22Rv1 (cell line): ENCODE measurements at regions not wholly inside any gene's neighbourhood (a gene's known extent, or its start where the extent isn't known, plus 50 kb on each side); places are given as distances from the start of the nearest gene placed in this dataset.

Source experiments
- H3K27ac ChIP-seq: fragments of 450-650 bp; 2 replicates; pipeline ENCODE4 v1.5.1; 2017
- ZFX ChIP-seq: fragments of 450-650 bp; IDR thresholded peaks from 2 replicates; pipeline ENCODE4 v1.6.1; 2017; ENCODE audit warnings: antibody characterized with exemption, borderline replicate concordance
- TF ChIP-seq, protein P1 (sequence below): fragments of 450-650 bp; IDR thresholded peaks from 2 replicates; pipeline ENCODE4 v1.5.1; 2017; ENCODE audit warnings: mild to moderate bottlenecking

DNA sequence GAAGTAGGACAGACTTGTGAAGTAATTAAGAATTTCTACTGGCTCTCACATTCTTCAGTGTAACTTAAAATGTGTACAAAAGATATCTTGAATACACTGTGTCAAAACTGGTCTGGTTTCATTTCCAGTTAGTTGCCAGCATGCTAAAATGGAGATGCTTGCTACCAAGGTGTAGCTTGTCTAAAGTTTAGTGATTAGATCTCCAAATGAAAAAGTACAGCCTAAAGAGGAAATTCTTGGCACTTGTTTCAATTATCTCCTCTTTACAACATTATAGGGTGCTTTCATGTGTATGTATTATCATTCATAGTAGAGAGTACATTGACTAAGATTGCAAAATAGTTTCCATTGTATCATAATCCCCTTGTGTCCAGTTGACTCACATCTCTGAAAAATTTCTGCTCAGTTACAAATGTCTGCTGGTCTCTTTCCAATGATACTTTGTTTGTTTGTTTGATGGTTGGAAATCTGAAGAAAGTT lies 97.3 kb upstream of the SPRY1 start:
- TF ChIP-seq ZFX, result no peak
- TF ChIP-seq, protein P1, sequence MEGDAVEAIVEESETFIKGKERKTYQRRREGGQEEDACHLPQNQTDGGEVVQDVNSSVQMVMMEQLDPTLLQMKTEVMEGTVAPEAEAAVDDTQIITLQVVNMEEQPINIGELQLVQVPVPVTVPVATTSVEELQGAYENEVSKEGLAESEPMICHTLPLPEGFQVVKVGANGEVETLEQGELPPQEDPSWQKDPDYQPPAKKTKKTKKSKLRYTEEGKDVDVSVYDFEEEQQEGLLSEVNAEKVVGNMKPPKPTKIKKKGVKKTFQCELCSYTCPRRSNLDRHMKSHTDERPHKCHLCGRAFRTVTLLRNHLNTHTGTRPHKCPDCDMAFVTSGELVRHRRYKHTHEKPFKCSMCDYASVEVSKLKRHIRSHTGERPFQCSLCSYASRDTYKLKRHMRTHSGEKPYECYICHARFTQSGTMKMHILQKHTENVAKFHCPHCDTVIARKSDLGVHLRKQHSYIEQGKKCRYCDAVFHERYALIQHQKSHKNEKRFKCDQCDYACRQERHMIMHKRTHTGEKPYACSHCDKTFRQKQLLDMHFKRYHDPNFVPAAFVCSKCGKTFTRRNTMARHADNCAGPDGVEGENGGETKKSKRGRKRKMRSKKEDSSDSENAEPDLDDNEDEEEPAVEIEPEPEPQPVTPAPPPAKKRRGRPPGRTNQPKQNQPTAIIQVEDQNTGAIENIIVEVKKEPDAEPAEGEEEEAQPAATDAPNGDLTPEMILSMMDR, result no peak
- H3K27ac ChIP-seq, result no peak overlapping the region

DNA sequence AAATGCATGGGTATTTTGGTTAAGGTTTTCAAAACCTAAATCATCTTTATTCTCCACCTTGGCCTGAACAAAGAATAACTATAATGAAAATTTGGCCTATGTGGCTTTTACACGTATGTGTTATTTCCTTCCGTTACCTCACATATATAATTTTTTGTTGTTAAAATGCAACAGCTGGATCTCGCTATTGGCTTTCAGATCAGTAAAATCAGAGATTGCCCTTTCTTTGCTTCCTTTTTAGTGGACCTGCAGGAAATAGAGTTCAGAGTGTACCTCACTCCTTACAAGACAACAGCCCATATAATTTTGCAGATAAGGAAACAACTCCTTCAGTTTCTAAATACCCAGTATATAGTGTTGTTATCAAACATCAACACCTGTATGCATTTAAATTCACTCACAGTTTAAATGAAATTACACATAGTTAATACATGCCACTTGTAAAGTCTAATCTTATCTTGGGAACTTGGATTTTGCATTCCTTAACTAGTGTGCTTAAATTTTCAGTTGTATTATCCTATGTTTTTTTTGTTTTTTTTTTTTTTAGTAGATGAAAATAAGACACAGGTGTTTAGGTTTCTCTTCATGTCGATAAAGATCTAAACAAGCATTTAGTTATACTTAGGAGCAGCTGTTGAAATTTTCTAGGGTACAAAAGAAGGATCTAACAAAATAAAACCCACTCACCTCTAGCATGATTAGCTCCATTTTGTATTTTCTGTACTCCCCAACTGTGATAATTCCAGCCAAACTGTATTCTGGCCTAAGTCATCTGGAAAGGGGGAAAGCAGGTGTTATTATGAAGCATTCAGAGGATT lies 96.2 kb upstream of the SPRY1 start:
- no peak overlapping the region for H3K27ac ChIP-seq
- no peak for TF ChIP-seq ZFX
- TF ChIP-seq, protein P1, result no peak

DNA sequence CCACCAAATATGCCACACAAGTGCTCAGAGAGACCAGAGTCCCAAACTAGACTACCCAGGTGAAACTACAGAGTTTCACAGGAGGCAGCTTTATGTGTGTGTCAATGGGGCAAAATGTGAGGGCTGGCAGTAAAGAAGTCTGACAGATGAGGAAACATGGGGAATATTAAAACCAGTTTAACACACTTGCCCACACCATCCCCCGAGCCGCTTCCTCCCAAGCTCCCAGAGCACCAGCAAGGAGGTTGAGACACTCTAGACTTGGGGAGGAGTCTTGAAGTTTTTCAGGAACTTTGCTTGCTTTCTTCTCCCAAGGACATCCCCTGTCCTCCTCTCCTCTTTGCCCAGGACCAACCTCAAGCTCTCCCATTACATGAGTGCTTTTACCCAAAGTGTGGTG lies 94.7 kb upstream of the SPRY1 start:
- TF ChIP-seq, protein P1, result no peak
- no peak for TF ChIP-seq ZFX
- H3K27ac ChIP-seq, result no peak overlapping the region

DNA sequence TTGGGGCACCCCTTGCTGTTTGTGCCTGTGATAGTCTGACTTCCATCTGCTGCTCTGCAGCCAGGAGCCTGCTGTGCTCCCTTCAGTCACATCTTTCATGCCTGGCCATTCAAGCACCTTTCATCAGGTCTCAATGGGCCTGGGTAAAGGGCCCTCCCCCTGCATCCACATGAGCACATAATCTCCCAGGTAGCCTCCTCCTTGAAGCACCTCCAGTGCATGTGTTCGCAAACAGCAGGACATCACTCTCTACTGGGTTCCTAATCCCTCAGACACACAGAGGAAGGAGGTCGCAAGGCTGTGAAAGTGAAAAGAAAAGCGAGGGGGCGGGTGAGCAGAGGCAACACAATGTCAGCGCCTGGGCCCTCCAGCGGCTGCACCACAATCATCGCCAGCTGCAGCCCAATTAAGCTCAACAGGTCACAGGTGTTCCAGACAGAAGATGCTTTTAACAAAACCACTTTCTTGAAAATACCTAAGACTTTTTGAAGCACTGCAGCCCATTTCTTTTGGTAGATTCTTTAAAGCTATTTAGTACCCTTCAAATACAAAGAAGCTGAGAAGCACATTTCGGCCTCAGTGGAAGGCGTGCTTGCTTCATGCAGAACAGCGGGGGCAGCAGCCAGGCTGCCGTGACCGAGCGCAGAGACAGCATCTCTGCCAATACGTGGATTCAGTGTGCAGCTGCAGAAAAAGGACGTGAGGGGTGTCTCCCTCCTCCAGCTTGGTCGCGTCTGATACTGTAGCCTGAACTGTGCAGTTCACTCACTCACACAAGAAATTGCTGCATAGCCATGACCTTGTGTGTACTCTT lies 92.2 kb upstream of the SPRY1 start:
- TF ChIP-seq, protein P1, result no peak
- TF ChIP-seq ZFX, result no peak
- no peak overlapping the region for H3K27ac ChIP-seq

DNA sequence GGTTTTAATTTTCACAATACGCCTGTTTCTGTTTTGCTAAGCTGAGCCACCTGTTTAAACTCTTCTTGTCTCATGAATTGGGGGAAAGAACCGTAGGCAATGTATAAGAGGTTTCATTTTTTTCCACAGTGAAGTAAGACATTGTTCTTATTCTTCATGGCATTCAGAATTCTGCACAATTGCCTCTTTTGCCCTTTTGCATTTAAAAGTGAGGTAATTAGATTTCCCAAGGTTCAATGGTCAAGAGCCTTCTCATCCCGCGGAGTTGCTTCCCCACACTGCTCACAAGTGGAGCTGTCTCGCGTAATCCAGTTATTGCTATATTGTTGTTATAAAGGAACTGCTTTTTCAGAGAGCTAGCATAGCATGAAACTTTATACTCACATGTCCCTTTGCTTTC lies 90.9 kb upstream of the SPRY1 start:
- TF ChIP-seq, protein P1, result no peak
- TF ChIP-seq ZFX, result no peak
- no peak overlapping the region for H3K27ac ChIP-seq

DNA sequence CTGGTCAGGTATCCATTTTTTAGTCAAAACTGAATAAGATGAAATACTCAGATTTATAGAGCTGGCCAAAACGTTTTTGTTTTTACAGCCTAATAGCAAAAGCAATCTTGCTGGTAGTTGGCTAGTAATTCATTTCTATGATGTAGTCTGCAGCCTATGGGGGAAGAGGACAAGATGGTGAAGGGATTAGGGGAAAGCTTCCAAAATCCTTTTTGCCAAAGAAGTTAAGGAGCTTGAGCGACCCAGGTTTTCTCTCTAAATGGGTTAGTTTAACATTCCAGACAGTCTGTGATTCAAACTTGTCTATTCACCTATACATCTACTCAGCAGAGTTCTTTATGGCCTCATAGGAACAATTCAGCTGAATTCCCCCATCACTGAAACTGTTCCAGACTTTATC lies 89.8 kb upstream of the SPRY1 start:
- H3K27ac ChIP-seq, result no peak overlapping the region
- TF ChIP-seq, protein P1, result no peak
- TF ChIP-seq ZFX, result no peak

DNA sequence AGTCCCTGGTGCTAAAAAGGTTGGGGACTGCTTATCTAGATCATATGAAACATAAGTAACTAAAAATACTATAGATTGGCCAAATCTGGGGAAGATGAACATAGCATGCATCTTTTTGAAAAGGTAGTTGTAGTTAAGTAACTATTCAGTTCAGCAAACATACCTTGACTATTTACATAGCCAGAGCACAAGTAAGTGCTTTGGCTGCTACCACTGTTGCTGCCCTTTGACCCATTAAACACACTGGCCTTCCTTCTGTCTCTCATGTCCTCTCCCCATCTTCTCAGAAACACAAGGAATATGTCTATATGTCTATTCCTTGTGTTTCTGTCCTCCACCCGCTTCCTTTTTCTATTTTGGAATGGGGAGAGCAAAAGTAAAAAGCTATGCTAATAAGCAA lies 87.9 kb upstream of the SPRY1 start:
- no peak for TF ChIP-seq ZFX
- TF ChIP-seq, protein P1, result no peak
- H3K27ac ChIP-seq, result no peak overlapping the region
